ENCODE measurements at regions not wholly inside any gene's neighbourhood (a gene's known extent, or its start where the extent isn't known, plus 50 kb on each side); places are given as distances from the start of the nearest gene placed in this dataset.

DNA sequence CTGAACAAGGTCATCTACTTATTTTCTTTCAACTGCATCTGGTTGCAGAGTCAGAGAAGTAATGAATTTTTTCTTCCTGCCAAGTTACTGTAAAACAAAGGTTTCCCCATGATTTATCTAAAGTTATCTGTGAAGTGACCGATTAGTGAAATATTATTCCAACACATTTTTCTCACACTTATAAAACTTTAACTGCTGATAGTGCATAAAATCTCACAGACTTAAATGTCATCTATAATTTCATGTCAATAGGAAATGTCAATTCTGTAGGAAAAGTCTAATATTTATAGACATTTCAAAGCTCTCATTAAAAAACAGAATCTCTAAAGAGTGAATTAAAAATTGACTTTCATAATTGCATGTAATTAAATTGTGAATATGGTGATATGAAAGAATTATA is 397.2 kb downstream of the SLITRK1 start:
- Mint-ChIP-seq H3K4me3 (no peak overlapping the region), H3K27me3 (ENCODE audit: low read depth in 3 of 3) (no peaks in the 10 kb centered on the region), H3K27ac (no peak overlapping the region), H3K36me3 (no peaks in the 10 kb centered on the region), H3K9me3 (peaks cover 0 to 5% (median 0%) of the 10 kb centered on the region in 7 donors), H3K4me1 (no peaks in the 10 kb centered on the region)
- no peaks in the 10 kb centered on the region for H3K79me2 ChIP-seq (ENCODE audit: insufficient read depth, low read length)
- WGBS (ENCODE audit: insufficient coverage), result no CpG with 5 or more reads among the region's 1 CpG
- H3K27me3 ChIP-seq (ENCODE audit: control insufficient read depth in 2 of 2, insufficient read depth in 2 of 2, low read length in 2 of 2), result no peaks in the 10 kb centered on the region
- H3K36me3 ChIP-seq (replicated peaks in 1 of 2; ENCODE audit: control insufficient read depth in 1 of 2, insufficient read depth in 2 of 2, low read length in 2 of 2), result no peaks in the 10 kb centered on the region
- DNase-seq, result no peak
- no peak overlapping the region for H2AFZ ChIP-seq (ENCODE audit: insufficient read depth, low read depth, low read length, poor library complexity, severe bottlenecking)
- intact Hi-C loops (cut with micrococcal nuclease), result no loop called here
- H3K4me1 ChIP-seq (ENCODE audit: control insufficient read depth in 1 of 2, insufficient read depth in 2 of 2, low read length in 2 of 2), result no peaks in the 10 kb centered on the region
- no peak overlapping the region for H3K27ac ChIP-seq (ENCODE audit: low read depth in 1 of 2, low read length in 2 of 2)
- no peaks in the 10 kb centered on the region for H4K20me1 ChIP-seq (ENCODE audit: insufficient read depth, low read length)
- peaks cover 0 to 5% of the 10 kb centered on the region in 2 donors for H3K9me3 ChIP-seq (replicated peaks in 1 of 2; ENCODE audit: control insufficient read depth in 1 of 2, insufficient read depth in 1 of 2, low read length in 2 of 2)
- H3K4me3 ChIP-seq (replicated peaks in 1 of 3; ENCODE audit: low read depth in 2 of 3, low read length in 3 of 3), result no peak overlapping the region
- no peak overlapping the region for H3K9ac ChIP-seq (ENCODE audit: insufficient read depth, low read length, poor library complexity, severe bottlenecking)
- H3K4me2 ChIP-seq (replicated peaks; ENCODE audit: extremely low read depth, low read length, poor library complexity, severe bottlenecking), result no peak overlapping the region
- TF ChIP-seq CTCF (IDR thresholded peaks at IDR 0.05), result no peak

DNA sequence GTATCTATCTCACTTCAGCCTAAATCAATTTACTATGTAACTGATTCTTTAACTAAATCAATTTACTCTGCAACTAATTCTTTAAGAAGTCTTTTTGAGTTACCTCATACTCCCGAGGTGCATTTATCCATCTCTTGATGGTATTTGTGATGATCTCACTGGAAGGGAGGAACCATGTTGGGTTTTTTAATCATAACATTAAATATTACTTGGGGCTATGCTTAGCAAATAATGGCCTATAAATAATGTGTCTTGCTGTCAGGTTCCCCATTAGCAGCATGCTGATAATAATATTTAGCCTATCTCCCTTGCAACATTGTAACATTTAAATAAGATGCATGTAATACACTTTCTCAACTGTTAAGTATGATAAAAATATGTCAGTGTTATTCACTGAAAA is 411.3 kb downstream of the SLITRK1 start:
- H3K27me3 Mint-ChIP-seq (ENCODE audit: low read depth in 3 of 3), result no peaks in the 10 kb centered on the region
- no peaks in the 10 kb centered on the region for H3K79me2 ChIP-seq (ENCODE audit: insufficient read depth, low read length)
- no peaks in the 10 kb centered on the region for H3K36me3 Mint-ChIP-seq
- no peak overlapping the region for H2AFZ ChIP-seq (ENCODE audit: insufficient read depth, low read depth, low read length, poor library complexity, severe bottlenecking)
- no peaks in the 10 kb centered on the region for H3K36me3 ChIP-seq (replicated peaks in 1 of 2; ENCODE audit: control insufficient read depth in 1 of 2, insufficient read depth in 2 of 2, low read length in 2 of 2)
- no peaks in the 10 kb centered on the region for H3K4me1 Mint-ChIP-seq
- no peak overlapping the region for H3K4me3 Mint-ChIP-seq
- H3K27me3 ChIP-seq (ENCODE audit: control insufficient read depth in 2 of 2, insufficient read depth in 2 of 2, low read length in 2 of 2), result no peaks in the 10 kb centered on the region
- intact Hi-C loops (cut with micrococcal nuclease), result no loop called here
- H3K27ac Mint-ChIP-seq, result no peak overlapping the region
- DNase-seq, result no peak
- no peaks in the 10 kb centered on the region for H3K4me1 ChIP-seq (ENCODE audit: control insufficient read depth in 1 of 2, insufficient read depth in 2 of 2, low read length in 2 of 2)
- H4K20me1 ChIP-seq (ENCODE audit: insufficient read depth, low read length), result no peaks in the 10 kb centered on the region
- H3K4me2 ChIP-seq (replicated peaks; ENCODE audit: extremely low read depth, low read length, poor library complexity, severe bottlenecking), result no peak overlapping the region
- H3K4me3 ChIP-seq (replicated peaks in 1 of 3; ENCODE audit: low read depth in 2 of 3, low read length in 3 of 3), result no peak overlapping the region
- no peak for TF ChIP-seq CTCF (IDR thresholded peaks at IDR 0.05)
- no peak overlapping the region for H3K9ac ChIP-seq (ENCODE audit: insufficient read depth, low read length, poor library complexity, severe bottlenecking)
- WGBS (ENCODE audit: insufficient coverage), result no CpG with 5 or more reads among the region's 1 CpG
- peaks cover 0 to 14% (median 8%) of the 10 kb centered on the region in 7 donors for H3K9me3 Mint-ChIP-seq
- peaks cover 0 to 4% of the 10 kb centered on the region in 2 donors for H3K9me3 ChIP-seq (replicated peaks in 1 of 2; ENCODE audit: control insufficient read depth in 1 of 2, insufficient read depth in 1 of 2, low read length in 2 of 2)
- no peak overlapping the region for H3K27ac ChIP-seq (ENCODE audit: low read depth in 1 of 2, low read length in 2 of 2)

Data from CD14-positive monocyte (primary cell).